IMR-90 (cell line): ENCODE measurements at regions not wholly inside any gene's neighbourhood (a gene's known extent, or its start where the extent isn't known, plus 50 kb on each side); places are given as distances from the start of the nearest gene placed in this dataset.
A peak's percentile ranks its signal among the peaks of the same experiment; 100 is the strongest.

Experiments
- ATAC-seq: fragments of 200-7000 bp; cut with Tn5 transposase; 2 replicates; pipeline ENCODE4 v1.9.1; 2020; ENCODE audit warnings: low read depth, mild to moderate bottlenecking, moderate library complexity
- BruUV-seq: library from RNA; stranded (reverse); fragments of 400-500 nt; replicated peaks from 2 replicates; lab custom pipeline; 2021; lab: Mats Ljungman, UMichigan
- CTCF ChIA-PET: fragments of 300-600 bp; formaldehyde crosslinking; extraction: SDS; loops from one replicate; lab custom pipeline; 2021; ENCODE audit warnings: antibody characterized with exemption; lab: Yijun Ruan, JAX
- POLR2A ChIA-PET: fragments of 300-600 bp; sonication (Branson Sonifier 250); formaldehyde crosslinking; loops from one replicate; lab custom pipeline; 2022; ENCODE audit warnings: antibody characterized with exemption; ENCODE audit not compliant: unreplicated experiment; lab: Charles Lee
- DNase-seq: peaks from one replicate; pipeline ENCODE4 v3.0.0; 2013
- H2AFZ ChIP-seq: replicated peaks from 2 replicates; pipeline ENCODE3; 2013; ENCODE audit warnings: low read length, mild to moderate bottlenecking; ENCODE audit not compliant: poor library complexity
- H2AK5ac ChIP-seq: 2 replicates; pipeline ENCODE4 v1.6.1; 2013; ENCODE audit warnings: low read depth, low read length, inconsistent platforms
- H2AK9ac ChIP-seq: replicated peaks from 2 replicates; pipeline ENCODE3; 2013; ENCODE audit warnings: mild to moderate bottlenecking, low read depth, low read length, moderate library complexity; ENCODE audit not compliant: poor library complexity
- H2BK120ac ChIP-seq: 2 replicates; pipeline ENCODE4 v1.6.1; 2013; ENCODE audit warnings: low read depth, low read length, inconsistent platforms
- H2BK15ac ChIP-seq: 3 replicates; pipeline ENCODE4 v1.6.1; 2013; ENCODE audit warnings: low read depth, low read length, inconsistent platforms
- H2BK20ac ChIP-seq: 2 replicates; pipeline ENCODE4 v1.6.1; 2013; ENCODE audit warnings: low read depth, mild to moderate bottlenecking, inconsistent platforms, low read length, moderate library complexity
- H2BK5ac ChIP-seq: 2 replicates; pipeline ENCODE4 v1.6.1; 2013; ENCODE audit warnings: mild to moderate bottlenecking, low read depth, low read length, inconsistent platforms; ENCODE audit not compliant: poor library complexity, severe bottlenecking
- H3K14ac ChIP-seq: replicated peaks from 2 replicates; pipeline ENCODE4 v1.6.1; 2013; ENCODE audit warnings: low read depth, low read length, inconsistent platforms
- H3K18ac ChIP-seq: 2 replicates; pipeline ENCODE4 v1.6.1; 2013; ENCODE audit warnings: low read depth, low read length, control low read depth
- H3K23ac ChIP-seq: 2 replicates; pipeline ENCODE4 v1.6.1; 2013; ENCODE audit warnings: low read depth, low read length, inconsistent platforms
- H3K27ac ChIP-seq: 2 replicates; pipeline ENCODE4 v1.5.1; 2013; ENCODE audit warnings: mild to moderate bottlenecking, control low read depth, low read length; ENCODE audit not compliant: insufficient read depth
- H3K27me3 ChIP-seq: 2 replicates; pipeline ENCODE4 v1.6.1; 2013; ENCODE audit warnings: low read length; ENCODE audit not compliant: control insufficient read depth, insufficient read depth
- H3K36me3 ChIP-seq: 2 replicates; pipeline ENCODE4 v1.6.1; 2013; ENCODE audit warnings: low read length, mixed read lengths; ENCODE audit not compliant: control insufficient read depth, insufficient read depth
- H3K4ac ChIP-seq: 2 replicates; pipeline ENCODE4 v1.6.1; 2013; ENCODE audit warnings: low read depth, low read length, inconsistent platforms
- H3K4me1 ChIP-seq: 2 replicates; pipeline ENCODE4 v1.6.1; 2013; ENCODE audit warnings: low read length, mixed read lengths; ENCODE audit not compliant: control insufficient read depth, insufficient read depth
- H3K4me2 ChIP-seq: 2 replicates; pipeline ENCODE4 v1.6.1; 2013; ENCODE audit warnings: low read depth, mild to moderate bottlenecking, control low read depth, low read length, moderate library complexity
- H3K4me3 ChIP-seq: 2 replicates; pipeline ENCODE4 v1.5.1; 2013; ENCODE audit warnings: low read depth, mild to moderate bottlenecking, control low read depth, low read length, moderate library complexity; ENCODE audit not compliant: insufficient read depth
- H3K56ac ChIP-seq: 2 replicates; pipeline ENCODE4 v1.6.1; 2013; ENCODE audit warnings: low read length, inconsistent platforms; ENCODE audit not compliant: insufficient read depth; ENCODE audit errors: extremely low read depth
- H3K79me1 ChIP-seq, 2 experiments: 2 replicates each; pipeline ENCODE4 v1.6.1; 2013; ENCODE audit warnings: low read length in 2 of 2, inconsistent platforms in 1 of 2, low read depth in 1 of 2
- H3K9ac ChIP-seq: 2 replicates; pipeline ENCODE4 v1.6.1; 2013; ENCODE audit warnings: low read depth, low read length, control low read depth
- H3K9me1 ChIP-seq: 2 replicates; pipeline ENCODE4 v1.6.1; 2013; ENCODE audit warnings: low read length, inconsistent platforms; ENCODE audit not compliant: insufficient read depth
- H3K9me3 ChIP-seq: 2 replicates; pipeline ENCODE4 v1.6.1; 2013; ENCODE audit warnings: low read length; ENCODE audit not compliant: control insufficient read depth, insufficient read depth
- H4K20me1 ChIP-seq: 2 replicates; pipeline ENCODE4 v1.6.1; 2013; ENCODE audit warnings: low read length, inconsistent platforms; ENCODE audit not compliant: insufficient read depth
- H4K5ac ChIP-seq: 2 replicates; pipeline ENCODE4 v1.6.1; 2013; ENCODE audit warnings: mild to moderate bottlenecking, low read depth, low read length, control low read depth
- H4K8ac ChIP-seq, 2 experiments: 2 replicates each; pipeline ENCODE4 v1.6.1; 2013; ENCODE audit warnings: low read depth in 2 of 2, low read length in 2 of 2, control low read depth in 1 of 2, inconsistent platforms in 1 of 2
- H4K91ac ChIP-seq: 2 replicates; pipeline ENCODE4 v1.6.1; 2013; ENCODE audit warnings: low read depth, low read length, inconsistent platforms; ENCODE audit not compliant: insufficient read depth
- CEBPB ChIP-seq: IDR thresholded peaks from 2 replicates; pipeline ENCODE4 v1.6.1; 2012; ENCODE audit warnings: low read depth, low read length, improper control_type of control experiment
- MAFK ChIP-seq: IDR thresholded peaks from 2 replicates; pipeline ENCODE4 v1.6.1; 2012; ENCODE audit warnings: low read depth, low read length, improper control_type of control experiment
- WGBS, 2 experiments: methylation state at CpG; one replicate each; pipeline versions ENCODE4 v1.1.5 to v1.1.7; 2013; ENCODE audit warnings: missing lambda C conversion rate in 2 of 2; ENCODE audit not compliant: insufficient read length in 1 of 2; ENCODE audit errors: extremely low coverage in 2 of 2; 5-methylcytosine and 5-hydroxymethylcytosine counted together
- dilution Hi-C: fragments of 300-500 bp; cut with HindIII; formaldehyde crosslinking; loops from one replicate; pipeline ENCODE4 v1.14.3; 2018; ENCODE audit warnings: low sequenced_read_pairs; ENCODE audit not compliant: unreplicated experiment
- in situ Hi-C: fragments of 300-500 bp; cut with MboI; formaldehyde crosslinking; loops from 3 replicates; pipeline ENCODE4 v1.14.3; 2019; ENCODE audit warnings: low sequenced_read_pairs, inconsistent platforms, mixed read lengths
- intact Hi-C: fragments of 100-400 bp; cut with micrococcal nuclease; formaldehyde crosslinking; loops from 2 replicates; pipeline ENCODE4 v1.10.0; 2022

DNA sequence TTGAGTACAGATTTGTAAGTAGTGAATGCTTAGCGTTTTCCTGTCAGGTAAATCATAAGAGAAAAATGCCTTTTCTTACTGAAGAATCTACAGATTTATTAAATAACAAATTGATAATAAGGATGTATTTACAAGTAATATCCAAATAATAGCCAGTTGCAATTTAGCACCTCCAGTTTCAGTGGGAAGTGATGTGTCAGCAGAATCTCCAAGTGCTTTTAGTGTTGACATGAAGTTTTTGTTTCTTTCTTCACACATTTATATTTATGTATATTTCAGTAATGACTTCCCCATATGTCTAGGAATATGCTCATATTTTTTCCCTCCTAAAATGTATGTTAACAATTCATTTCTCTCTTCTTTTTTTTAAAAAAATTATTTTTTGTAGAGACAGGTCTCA is 229.9 kb upstream of the GRIN3A start:
- H3K27ac ChIP-seq: no peak overlapping the region
- H3K18ac ChIP-seq: no peak overlapping the region
- no peak overlapping the region for H2AK5ac ChIP-seq
- H2AK9ac ChIP-seq: no peak overlapping the region
- no peak overlapping the region for H3K4ac ChIP-seq
- dilution Hi-C loops: no loop called here
- BruUV-seq: no TSS peak
- ChIA-PET POLR2A (no interaction called here), CTCF (no interaction called here)
- no CpG with 5 or more reads among the region's 1 CpG for WGBS, 2 experiments
- H3K4me2 ChIP-seq: no peak overlapping the region
- no peaks in the 10 kb centered on the region for H3K36me3 ChIP-seq
- TF ChIP-seq MAFK: peak; percentile 94
- TF ChIP-seq CEBPB: no peak
- H3K27me3 ChIP-seq: no peaks in the 10 kb centered on the region
- no peak overlapping the region for H2BK20ac ChIP-seq
- H2BK120ac ChIP-seq: no peak overlapping the region
- H2BK15ac ChIP-seq: no peak overlapping the region
- no peak overlapping the region for H4K8ac ChIP-seq
- intact Hi-C loops: no loop called here
- H2BK5ac ChIP-seq: no peak overlapping the region
- H3K23ac ChIP-seq: no peak overlapping the region
- no peak overlapping the region for H2AFZ ChIP-seq
- H4K91ac ChIP-seq: no peak overlapping the region
- H3K9me3 ChIP-seq: peaks cover 5% of the 10 kb centered on the region; the same call in 1 of the 2 replicates
- H4K5ac ChIP-seq: no peak overlapping the region
- DNase-seq: no peak
- no peak overlapping the region for H3K56ac ChIP-seq
- H3K4me3 ChIP-seq: no peak overlapping the region
- H4K20me1 ChIP-seq: no peaks in the 10 kb centered on the region
- H3K14ac ChIP-seq: no peak overlapping the region
- no peak for ATAC-seq
- in situ Hi-C loops: no loop called here
- no peaks in the 10 kb centered on the region for H3K79me1 ChIP-seq
- no peaks in the 10 kb centered on the region for H3K9me1 ChIP-seq
- H3K9ac ChIP-seq: no peak overlapping the region
- H3K4me1 ChIP-seq: no peaks in the 10 kb centered on the region
